ENCODE measurements at regions not wholly inside any gene's neighbourhood (a gene's known extent, or its start where the extent isn't known, plus 50 kb on each side); places are given as distances from the start of the nearest gene placed in this dataset.
"Not testable (repeated sequence)": the region's sequence is repeated elsewhere in the genome, so short reads cannot be mapped to it uniquely, and the experiment has no call there.

DNA sequence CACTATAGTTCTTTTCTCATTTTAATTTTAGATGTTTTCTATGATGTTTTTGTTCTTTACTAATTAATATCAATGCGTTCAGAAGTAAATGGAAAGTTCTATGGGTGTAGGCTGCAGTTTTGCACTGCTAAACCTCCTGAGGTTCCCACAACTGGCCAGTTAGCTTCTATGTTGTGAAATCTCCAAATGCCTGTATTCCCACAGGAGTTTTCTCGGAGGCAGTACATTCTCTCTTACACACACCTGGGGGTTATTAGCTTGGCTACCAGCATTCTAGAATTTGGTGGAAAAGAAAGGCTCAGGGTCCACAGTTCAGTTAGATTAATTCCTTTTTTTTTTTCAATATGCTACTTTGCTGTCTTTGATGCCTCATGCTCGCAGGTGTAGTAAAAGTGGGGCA is 216.9 kb upstream of the NRIP1 start:
- no peak for DNase-seq

- DNase-seq: no peak
Measured at GRCh38 chr21:15282665-15283064, 217.9 kb upstream of the NRIP1 start.

DNA sequence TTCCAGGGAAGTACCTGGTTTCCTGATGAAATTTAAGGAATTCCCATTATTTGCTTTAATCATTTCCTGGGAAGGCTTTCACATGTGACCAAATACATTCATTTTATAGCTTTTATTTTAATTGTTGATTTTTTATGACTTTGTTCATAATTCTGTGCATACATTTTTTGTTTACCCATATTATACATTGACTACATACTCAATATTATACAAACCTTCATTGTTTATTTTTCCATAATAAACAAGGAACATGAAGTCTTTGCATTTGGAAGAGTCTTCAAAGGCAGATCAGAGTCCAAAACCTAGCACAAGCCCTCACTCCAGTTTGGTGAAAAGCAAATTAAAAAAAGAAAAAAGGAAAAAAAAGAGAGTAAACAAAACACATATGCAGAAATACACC is 218.3 kb upstream of the NRIP1 start:
- DNase-seq: no peak

- DNase-seq: no peak
Measured at GRCh38 chr21:15283789-15284188, 219.0 kb upstream of the NRIP1 start.

DNA sequence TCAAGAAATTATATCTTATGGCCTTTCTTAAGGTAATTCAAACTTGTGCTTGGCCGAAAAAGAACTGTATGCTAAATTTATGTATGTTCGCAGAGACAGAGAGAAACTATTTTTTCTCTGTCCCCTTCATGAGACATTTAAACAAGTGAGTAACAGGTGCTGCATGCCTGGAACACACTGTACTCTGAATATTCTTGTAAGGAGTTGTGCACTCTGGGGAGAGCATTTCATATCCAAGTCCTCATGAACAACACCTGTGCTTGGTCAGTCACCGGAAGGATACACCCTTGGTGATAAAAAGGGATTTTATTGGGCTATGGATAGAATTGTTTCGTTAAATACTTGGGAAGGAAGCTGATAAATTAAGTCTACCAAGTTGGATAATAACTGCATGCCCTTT is 220.8 kb upstream of the NRIP1 start:
- no peak for DNase-seq

DNA sequence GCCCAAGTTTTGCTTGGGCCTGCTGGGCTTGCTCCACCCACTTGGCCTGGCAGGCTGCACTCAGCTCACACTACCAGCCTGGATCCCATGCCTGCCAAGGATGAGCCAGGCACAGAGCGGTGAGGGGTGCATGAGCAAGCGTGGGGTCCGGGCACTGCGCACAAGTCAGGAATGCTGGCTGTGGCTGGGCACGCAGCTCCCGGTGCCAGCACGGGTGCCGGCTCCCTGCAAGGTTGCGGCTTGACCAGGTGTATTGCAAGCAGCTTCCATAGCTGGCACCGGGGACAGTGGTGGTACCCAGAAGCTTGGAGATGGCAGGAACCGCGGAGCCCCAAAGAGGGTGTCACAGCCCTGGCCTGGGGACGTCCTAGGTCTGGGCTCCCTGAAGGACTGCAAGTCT is 224.4 kb upstream of the NRIP1 start:
- no peak for DNase-seq

GRCh38 chr21:15289896-15290841 is 225.4 kb upstream of the NRIP1 start:
- peak; percentile 69 for DNase-seq

DNA sequence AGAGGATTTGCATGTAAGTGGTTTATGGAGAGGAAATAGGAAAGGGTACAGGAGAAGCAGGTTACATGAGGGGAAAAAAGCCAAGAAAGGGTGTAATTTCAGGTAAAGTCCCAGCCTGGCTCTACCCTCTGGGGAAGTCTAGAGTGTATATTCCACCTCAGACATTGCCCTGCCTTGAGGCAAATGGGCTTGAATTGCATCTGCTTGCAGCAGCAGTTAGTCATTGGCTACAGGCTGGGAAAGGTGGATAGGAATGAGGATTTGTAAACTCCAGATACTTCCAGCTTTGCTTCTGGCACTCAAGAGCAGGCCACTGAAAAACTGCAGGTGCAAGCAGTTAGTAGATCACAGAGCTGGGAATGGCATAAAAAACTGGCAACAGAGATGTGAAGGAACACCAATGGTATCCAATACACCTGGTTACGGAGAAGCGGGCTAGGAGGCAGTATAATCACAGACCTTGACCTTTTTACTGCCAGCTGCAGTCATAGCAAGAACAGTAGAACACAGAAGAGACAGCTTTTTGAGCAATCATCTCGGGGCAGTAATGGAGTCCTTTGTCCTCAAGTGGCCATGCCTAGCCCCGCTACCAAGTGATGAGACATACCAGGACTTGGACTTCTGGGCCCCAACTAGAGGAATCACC is 226.9 kb upstream of the NRIP1 start:
- no peak for DNase-seq

DNA sequence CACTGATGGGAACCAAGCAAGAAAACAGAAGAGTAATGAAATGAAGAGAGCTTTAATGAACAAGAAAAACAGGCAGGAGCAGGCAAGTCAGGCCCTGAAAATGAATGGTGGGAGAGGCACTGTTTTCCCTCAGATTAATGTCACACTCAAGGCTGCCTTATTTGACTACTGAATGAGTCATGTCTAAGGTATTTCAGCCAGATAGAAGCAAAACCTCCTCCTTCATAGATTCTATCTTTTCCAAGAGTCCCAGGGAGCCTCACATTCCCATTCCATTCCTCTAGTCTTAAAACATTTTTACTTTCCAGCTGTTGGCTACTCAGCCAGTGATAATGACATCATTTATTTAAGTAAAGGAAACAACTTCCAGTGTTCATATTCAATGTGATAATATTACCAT is 228.4 kb upstream of the NRIP1 start:
- no peak for DNase-seq

DNA sequence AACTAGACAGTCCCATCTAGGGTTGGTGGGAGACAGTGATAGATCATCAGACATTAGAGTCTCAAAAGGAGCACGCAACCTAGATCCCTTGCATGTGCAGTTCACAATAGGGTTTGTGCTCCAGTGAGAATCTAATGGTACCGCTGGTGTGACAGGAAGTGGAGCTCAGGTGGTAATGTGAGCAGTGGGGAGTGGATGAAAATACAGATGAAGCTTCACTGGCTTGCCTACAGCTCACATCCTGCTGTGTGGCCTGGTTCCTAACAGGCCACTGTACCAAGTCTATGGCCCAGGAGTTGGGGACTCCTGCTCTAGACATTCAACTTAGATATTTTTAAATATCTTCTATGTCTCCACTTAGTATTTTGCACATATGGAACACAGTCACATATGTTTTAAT is 231.1 kb upstream of the NRIP1 start:
- DNase-seq: no peak

DNA sequence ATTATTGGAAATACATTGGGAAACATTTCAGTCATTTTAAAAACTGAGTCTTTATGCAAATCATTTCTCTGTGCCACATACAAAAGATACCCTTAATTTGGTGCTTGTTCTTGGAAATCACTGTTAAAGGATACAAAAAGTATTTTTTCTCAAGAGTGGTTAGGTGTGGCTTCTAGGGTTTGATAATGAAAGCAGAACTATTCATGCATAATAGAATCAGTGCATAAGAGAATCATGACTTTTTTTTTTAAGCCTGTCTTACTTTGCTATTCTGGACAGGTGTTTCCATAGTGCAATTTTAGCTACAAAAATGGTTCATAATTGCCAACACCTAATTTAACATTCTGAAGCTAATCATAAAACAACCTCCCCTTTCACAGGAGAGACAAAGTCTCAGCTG is 233.0 kb upstream of the NRIP1 start:
- no peak for DNase-seq

DNA sequence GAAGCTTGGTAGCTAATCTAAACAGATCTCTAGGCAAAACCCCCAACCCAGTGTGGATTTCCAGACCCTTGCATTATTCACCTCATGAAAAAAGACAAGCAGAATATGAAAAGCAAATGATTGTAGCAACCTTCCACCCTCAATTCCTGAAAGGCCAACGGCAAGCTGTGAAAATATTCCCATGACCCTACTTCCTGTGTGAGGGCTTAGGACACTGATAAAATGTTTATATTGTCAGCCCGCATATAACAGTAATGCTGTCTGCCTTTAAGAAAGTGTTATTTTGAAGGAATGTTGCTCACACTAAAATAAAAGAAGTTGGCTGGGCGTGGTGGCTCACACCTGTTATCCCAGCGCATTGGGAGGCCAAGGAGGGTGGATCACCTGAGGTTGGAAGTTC is 233.5 kb upstream of the NRIP1 start:
- no peak for DNase-seq

GRCh38 chr21:15298755-15299154 is 234.0 kb upstream of the NRIP1 start:
- not testable (repeated sequence) for DNase-seq

DNA sequence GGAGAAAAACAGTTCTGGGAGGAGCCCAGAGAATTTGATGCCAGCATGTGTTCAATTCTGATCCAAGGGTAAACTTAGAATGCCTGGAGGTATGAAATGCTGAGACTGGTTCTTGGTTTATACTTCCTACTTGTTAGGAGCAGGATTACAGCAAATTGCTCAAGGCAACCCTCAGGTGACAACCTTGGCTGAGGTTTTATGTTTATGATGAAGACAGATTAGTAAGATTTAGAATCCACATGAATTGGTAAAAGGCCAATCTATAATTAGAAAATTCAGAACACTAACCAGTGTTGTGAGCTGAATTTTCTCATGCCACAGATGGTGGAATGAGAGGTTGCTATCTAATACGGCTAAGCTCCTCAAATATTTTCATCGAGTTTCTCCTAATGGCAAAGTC is 235.3 kb upstream of the NRIP1 start:
- DNase-seq: no peak

- DNase-seq: no peak
Measured at GRCh38 chr21:15301014-15301413, 236.2 kb upstream of the NRIP1 start.

DNA sequence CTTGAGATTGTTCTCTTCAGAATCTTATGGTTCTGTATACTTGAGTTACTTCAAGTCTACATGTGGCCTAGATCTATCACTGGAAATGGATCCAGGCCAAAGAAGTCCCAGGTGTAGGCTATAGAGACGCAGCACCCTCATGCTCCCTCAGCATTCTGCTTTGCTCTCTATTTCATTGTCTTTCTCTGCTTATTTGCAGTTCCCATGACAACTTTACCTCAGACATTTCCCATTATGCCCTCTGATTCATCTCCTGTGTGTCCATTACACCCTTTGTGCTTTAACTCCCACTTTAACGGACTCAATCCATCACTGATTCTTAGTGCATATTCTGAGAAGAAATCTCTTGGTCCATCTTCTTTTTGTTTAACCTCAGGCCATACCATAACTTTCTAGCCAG is 236.9 kb upstream of the NRIP1 start:
- no peak for DNase-seq

DNA sequence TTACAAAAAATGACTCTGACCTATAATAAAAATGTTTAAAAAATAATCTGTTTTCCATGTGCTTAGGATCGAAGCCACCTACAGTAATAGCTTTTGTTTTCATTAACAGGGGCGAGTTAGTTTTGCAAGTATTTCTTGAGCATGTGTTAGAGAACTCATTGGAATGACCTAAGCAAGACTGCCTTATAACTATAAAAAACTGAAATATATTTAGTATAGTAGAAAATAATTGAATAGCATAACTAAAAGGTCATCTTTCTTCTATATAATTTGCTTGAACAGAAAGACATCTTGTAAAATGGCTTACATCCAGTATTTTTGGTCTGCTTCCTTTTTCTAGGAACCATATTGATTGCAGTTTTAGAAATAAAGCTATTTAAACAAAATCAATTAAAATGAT is 241.5 kb upstream of the NRIP1 start:
- no peak for DNase-seq

DNA sequence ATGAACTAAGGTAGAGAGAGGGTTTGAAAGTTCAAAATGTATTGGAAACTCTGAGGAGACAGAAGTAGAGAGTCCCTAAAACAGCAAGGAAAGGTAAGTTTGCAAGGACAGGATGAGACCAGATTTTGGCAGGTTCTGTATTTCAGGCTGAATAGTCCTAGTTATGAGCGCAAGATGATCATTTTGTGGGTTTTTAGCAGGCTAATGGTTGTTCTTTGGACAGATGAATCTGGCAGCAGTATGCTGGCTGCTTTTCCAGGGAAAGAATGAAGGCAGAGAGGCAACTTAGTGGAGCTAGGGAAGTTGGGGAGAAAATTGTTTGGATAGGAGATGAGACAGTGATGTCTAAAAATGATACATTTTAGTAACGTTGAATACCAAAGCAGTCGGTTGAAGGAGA is 243.5 kb upstream of the NRIP1 start:
- no peak for DNase-seq

GRCh38 chr21:15309022-15309590 is 244.3 kb upstream of the NRIP1 start:
- no peak for DNase-seq

- DNase-seq: no peak
Measured at GRCh38 chr21:15309721-15310120, 244.9 kb upstream of the NRIP1 start.

DNA sequence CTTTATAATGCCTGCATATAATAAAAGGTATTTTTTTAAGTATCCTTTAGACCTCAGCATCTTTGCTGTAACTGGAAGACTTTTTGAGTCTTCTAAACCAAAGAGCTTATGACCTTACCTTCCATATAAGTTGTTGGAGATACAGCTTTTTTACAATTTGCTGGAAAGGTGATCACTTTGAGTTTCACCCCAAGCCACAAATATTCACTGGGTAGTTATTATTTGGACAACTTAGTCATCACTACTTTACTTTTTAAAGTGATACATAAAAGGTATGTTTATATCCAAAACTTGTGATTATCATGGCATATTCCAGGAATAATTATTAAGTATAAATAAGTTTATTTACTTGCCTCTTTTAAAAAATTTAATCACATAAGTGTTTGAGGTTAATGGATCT is 246.7 kb upstream of the NRIP1 start:
- no peak for DNase-seq

- not testable (repeated sequence) for DNase-seq
Measured at GRCh38 chr21:15317034-15317433, 252.2 kb upstream of the NRIP1 start.

DNA sequence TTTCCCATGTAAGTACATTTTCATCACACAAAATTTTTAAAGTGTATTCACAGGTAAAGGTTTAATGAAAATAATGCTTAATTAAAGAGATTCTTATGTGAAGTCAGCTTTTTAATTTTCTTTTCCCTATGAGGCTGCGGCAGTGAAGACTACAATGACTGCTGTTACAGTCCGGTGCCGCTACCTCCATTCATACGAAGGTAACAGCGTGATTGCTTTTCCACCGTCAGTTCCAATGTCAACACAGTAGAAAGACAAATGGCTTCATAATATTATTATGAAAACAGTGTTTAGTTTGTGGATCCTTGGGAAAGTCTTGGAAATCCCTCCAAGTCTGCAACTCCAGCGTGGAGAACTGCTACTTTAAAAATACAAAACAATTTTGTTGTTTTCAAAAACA is 254.9 kb upstream of the NRIP1 start:
- no peak for DNase-seq

DNA sequence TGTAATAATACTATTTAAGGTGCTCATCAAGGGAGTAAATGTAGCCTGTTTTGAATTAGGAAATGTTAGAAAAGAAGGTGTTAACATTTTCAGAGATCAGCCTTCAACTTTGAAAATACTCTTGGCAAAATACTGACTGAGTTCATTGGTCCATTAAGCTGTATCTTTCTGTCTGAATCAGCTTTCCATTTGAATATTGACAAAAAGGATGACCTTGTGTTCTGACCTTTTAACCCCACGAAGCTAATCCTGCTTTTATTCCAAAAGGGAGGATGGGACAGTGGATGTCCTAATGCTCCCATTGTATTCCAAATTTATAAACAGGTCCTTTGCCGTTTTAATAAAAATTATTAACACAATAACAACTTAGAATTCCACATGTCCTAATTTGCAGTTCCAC is 259.7 kb upstream of the NRIP1 start:
- no peak for DNase-seq

Data from NCI-H1436 (cell line).